Colonic mucosa (tissue), 4 donors: ENCODE measurements at regions not wholly inside any gene's neighbourhood (a gene's known extent, or its start where the extent isn't known, plus 50 kb on each side); places are given as distances from the start of the nearest gene placed in this dataset.

Experiments used
- DNase-seq: peaks from one replicate; pipeline ENCODE4 v3.0.0-alpha.2; 2020
- H3K27ac ChIP-seq: fragments of 200-600 bp; one replicate; pipeline ENCODE4 v1.8.0; 2021
- H3K27me3 ChIP-seq: fragments of 200-600 bp; one replicate; pipeline ENCODE4 v1.8.0; 2021
- H3K36me3 ChIP-seq: fragments of 200-600 bp; one replicate; pipeline ENCODE4 v1.8.0; 2021
- H3K4me1 ChIP-seq: fragments of 200-600 bp; one replicate; pipeline ENCODE4 v1.8.0; 2021; ENCODE audit warnings: mild to moderate bottlenecking
- H3K4me3 ChIP-seq: fragments of 200-600 bp; one replicate; pipeline ENCODE4 v1.8.0; 2021
- H3K9ac ChIP-seq, 2 donors: one replicate each; pipeline ENCODE4 v1.7.0; 2013; ENCODE audit warnings: control low read depth in 2 of 2, low read depth in 2 of 2, low read length in 2 of 2
- H3K9me3 ChIP-seq: fragments of 200-600 bp; one replicate; pipeline ENCODE4 v1.8.0; 2021
- intact Hi-C: fragments of 100-400 bp; cut with DNase I; formaldehyde crosslinking; loops from one replicate; pipeline ENCODE4 v1.14.1; 2022
- TF ChIP-seq, protein P1 (sequence below): fragments of 200-600 bp; IDR thresholded peaks from one replicate; pipeline ENCODE4 v1.8.0; 2022; ENCODE audit warnings: antibody characterized with exemption, mild to moderate bottlenecking
- donor health status: healthy.
- donor health status: DM: no; HTN: no; CAD: no.
- donor health status: DM: no; HTN: no; CAD: no.

- TF ChIP-seq, protein P1, sequence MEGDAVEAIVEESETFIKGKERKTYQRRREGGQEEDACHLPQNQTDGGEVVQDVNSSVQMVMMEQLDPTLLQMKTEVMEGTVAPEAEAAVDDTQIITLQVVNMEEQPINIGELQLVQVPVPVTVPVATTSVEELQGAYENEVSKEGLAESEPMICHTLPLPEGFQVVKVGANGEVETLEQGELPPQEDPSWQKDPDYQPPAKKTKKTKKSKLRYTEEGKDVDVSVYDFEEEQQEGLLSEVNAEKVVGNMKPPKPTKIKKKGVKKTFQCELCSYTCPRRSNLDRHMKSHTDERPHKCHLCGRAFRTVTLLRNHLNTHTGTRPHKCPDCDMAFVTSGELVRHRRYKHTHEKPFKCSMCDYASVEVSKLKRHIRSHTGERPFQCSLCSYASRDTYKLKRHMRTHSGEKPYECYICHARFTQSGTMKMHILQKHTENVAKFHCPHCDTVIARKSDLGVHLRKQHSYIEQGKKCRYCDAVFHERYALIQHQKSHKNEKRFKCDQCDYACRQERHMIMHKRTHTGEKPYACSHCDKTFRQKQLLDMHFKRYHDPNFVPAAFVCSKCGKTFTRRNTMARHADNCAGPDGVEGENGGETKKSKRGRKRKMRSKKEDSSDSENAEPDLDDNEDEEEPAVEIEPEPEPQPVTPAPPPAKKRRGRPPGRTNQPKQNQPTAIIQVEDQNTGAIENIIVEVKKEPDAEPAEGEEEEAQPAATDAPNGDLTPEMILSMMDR = no peak
- no peaks in the 10 kb centered on the region for H3K9me3 ChIP-seq
- no peaks in the 10 kb centered on the region for H3K27me3 ChIP-seq
- H3K9ac ChIP-seq = no peak overlapping the region
- no peaks in the 10 kb centered on the region for H3K4me1 ChIP-seq
- H3K27ac ChIP-seq = no peak overlapping the region
- H3K36me3 ChIP-seq = no peaks in the 10 kb centered on the region
- intact Hi-C loops = no loop called here
- DNase-seq = no peak
- H3K4me3 ChIP-seq = no peak overlapping the region
Observed at GRCh38 chr2:239476029-239476756, 75.4 kb upstream of the HDAC4 start.

- H3K36me3 ChIP-seq = no peaks in the 10 kb centered on the region
- no peak for DNase-seq
- TF ChIP-seq, protein P1 = no peak
- no peak overlapping the region for H3K27ac ChIP-seq
- no peak overlapping the region for H3K9ac ChIP-seq
- no peak overlapping the region for H3K4me3 ChIP-seq
- intact Hi-C loops = no loop called here
- no peaks in the 10 kb centered on the region for H3K9me3 ChIP-seq
- H3K27me3 ChIP-seq = no peaks in the 10 kb centered on the region
- H3K4me1 ChIP-seq = no peaks in the 10 kb centered on the region
Observed at GRCh38 chr2:239475161-239476028, 74.6 kb upstream of the HDAC4 start.

- Histone ChIP-seq H3K4me3 (no peak overlapping the region), H3K27me3 (no peaks in the 10 kb centered on the region), H3K36me3 (no peaks in the 10 kb centered on the region), H3K4me1 (no peaks in the 10 kb centered on the region), H3K9ac (no peak overlapping the region), H3K9me3 (no peaks in the 10 kb centered on the region), H3K27ac (no peak overlapping the region)
- DNase-seq = no peak
- TF ChIP-seq, protein P1 = no peak
- intact Hi-C loops = no loop called here
Observed at GRCh38 chr2:239473211-239473805, 72.5 kb upstream of the HDAC4 start.

DNA sequence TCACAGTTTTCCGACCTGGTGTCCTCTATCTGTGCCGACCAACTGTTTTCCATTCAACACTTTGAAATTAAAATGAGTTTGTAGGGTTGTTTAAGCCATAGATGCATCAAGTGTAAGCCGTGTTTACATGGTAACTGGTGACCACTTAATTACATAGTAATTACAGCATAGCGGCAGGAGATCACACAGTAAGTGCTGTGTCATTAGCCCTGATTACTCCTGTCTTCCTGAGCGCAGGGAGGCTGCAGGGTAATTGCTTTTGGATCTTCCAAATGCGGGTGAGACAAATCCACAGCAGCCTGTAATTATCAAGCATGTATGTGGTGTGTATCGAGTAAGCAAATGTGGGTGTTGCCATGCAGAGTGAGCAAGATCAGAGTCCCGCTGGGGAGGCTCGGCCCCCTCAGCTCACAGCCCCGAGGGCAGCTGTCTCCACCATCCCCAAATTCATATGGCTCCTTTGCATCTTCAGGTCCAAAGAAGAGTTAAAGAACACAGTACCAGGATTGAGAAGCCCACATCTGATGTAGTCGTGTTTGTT is 71.5 kb upstream of the HDAC4 start:
- Histone ChIP-seq H3K4me1 (no peaks in the 10 kb centered on the region), H3K9ac (no peak overlapping the region), H3K9me3 (no peaks in the 10 kb centered on the region), H3K36me3 (no peaks in the 10 kb centered on the region), H3K4me3 (no peak overlapping the region), H3K27ac (no peak overlapping the region), H3K27me3 (no peaks in the 10 kb centered on the region)
- DNase-seq = no peak
- TF ChIP-seq, protein P1 = no peak
- intact Hi-C loops = no loop called here

DNA sequence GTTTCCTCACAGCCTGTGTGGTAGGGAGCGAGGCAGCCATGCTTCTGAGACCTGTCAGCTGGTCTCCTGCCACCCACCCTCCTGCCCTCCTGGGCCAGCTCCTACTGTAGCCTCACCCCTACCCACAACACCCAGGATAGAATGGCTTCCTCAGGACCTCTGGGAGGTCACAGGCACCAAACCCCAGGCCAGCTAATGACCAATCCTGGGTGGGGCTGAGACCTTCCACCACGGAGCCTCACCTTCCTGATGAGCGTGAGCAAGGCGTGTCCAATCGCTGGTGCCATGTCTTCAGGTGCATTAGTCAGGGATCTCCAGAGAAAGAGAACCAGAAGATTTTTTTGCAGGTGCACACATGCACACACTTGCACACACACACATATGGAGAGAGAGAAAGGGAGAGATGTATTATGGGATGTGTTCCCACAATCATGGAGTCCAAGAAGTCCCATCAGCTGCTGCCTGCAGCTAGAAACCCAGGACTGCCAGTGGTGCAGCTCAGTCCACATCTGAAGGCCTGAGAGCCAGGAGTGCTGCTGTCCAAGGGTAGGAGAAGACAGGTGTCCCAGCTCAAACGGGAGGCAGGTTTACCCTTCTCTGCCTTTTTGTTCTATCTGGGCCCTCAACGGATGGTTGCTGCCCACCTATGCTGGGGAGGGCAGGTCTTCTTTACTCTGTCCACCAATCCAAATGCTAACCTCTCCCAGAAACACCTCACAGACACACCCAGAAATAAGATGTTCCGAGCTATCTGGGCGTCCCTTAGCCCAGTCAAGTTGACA is 70.4 kb upstream of the HDAC4 start:
- intact Hi-C loops = no loop called here
- H3K9me3 ChIP-seq = no peaks in the 10 kb centered on the region
- H3K4me1 ChIP-seq = no peaks in the 10 kb centered on the region
- TF ChIP-seq, protein P1 = no peak
- no peak overlapping the region for H3K9ac ChIP-seq
- H3K4me3 ChIP-seq = no peak overlapping the region
- H3K36me3 ChIP-seq = no peaks in the 10 kb centered on the region
- no peak overlapping the region for H3K27ac ChIP-seq
- DNase-seq = no peak
- no peaks in the 10 kb centered on the region for H3K27me3 ChIP-seq
